ENCODE measurements at regions not wholly inside any gene's neighbourhood (a gene's known extent, or its start where the extent isn't known, plus 50 kb on each side); places are given as distances from the start of the nearest gene placed in this dataset.

GRCh38 chr22:23403152-23403719 is 176.9 kb downstream of the IGLL1 start:
- Mint-ChIP-seq H3K27ac (no peak overlapping the region), H3K36me3 (no peaks in the 10 kb centered on the region), H3K4me3 (no peak overlapping the region), H3K4me1 (ENCODE audit: low read depth) (no peaks in the 10 kb centered on the region), H3K27me3 (no peaks in the 10 kb centered on the region), H3K9me3 (ENCODE audit: low read depth) (no peaks in the 10 kb centered on the region)

DNA sequence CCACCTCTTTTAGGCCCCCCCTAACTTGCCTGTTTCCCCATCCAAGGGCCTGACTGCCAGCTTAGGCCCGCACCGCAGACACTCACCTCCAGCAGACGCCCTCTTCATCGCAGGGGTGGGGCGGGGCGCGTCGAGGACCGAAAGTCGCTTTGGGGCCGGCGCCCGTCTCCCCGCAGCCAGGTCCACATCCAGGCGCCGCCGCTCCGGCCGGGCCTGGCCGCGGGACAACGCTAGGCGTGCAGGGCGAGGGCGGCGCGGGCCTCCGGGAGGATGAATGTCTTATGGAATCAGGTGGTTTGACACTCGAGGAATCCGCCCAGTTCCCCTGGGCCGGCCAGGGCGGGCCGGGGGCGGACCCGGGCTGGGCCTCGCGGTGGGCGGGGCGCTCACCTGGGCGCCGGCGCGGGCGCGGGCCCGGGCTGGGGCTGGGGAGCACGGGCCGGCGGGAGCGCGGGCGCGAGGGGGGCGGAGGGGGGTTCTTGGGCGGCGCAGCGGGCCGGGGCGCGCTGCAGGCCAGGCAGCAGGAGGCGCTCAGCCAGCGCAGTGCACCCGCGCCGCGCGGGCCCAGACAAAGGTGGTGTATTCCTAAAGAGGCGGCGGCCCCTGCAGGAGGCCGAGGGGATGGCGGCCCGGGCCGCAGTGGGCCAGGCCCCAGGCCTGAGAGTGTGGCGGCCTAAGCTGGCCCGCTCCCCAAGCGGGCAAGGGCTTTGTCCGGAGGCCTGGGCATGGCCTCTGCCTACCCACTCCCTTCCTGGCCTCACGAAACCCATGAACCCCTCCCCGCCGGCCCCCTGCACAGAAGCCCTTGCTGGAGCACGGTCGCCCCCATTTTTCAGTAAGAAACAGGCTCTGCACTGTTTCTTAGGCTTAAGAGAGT is 177.6 kb downstream of the IGLL1 start:
- H3K4me3 Mint-ChIP-seq: peak overlapping the region; percentile 57

DNA sequence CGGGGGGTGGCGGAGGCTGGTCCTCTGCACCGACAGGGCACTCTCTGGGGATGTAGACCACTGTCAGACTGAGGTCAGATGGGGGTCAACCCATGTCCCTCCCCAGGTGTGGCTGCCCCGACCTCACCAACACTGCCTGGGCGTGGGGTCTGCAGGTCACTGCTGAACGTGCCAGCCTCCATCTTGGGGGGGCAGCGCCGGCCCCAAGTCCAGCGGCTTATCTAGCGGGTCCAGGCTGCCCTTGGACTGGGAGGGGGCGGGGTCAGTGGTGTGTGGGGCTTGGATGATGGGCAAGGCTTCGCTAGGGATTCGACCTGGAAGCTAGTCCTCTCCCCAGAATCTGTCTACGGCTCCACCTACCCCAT is 178.2 kb downstream of the IGLL1 start:
- Mint-ChIP-seq H3K36me3 (no peaks in the 10 kb centered on the region), H3K4me3 (peak overlapping the region; percentile 57), H3K9me3 (ENCODE audit: low read depth) (no peaks in the 10 kb centered on the region), H3K27me3 (no peaks in the 10 kb centered on the region), H3K4me1 (ENCODE audit: low read depth) (no peaks in the 10 kb centered on the region), H3K27ac (no peak overlapping the region)

More for the DNA sequence above, 177.6 kb downstream of the IGLL1 start:
- Mint-ChIP-seq H3K27me3 (no peaks in the 10 kb centered on the region), H3K4me1 (ENCODE audit: low read depth) (no peaks in the 10 kb centered on the region), H3K9me3 (ENCODE audit: low read depth) (no peaks in the 10 kb centered on the region), H3K27ac (no peak overlapping the region), H3K36me3 (no peaks in the 10 kb centered on the region)

GRCh38 chr22:23401111-23401909 is 178.8 kb downstream of the IGLL1 start:
- Mint-ChIP-seq H3K36me3 (no peaks in the 10 kb centered on the region), H3K27me3 (no peaks in the 10 kb centered on the region), H3K4me3 (no peak overlapping the region), H3K4me1 (ENCODE audit: low read depth) (no peaks in the 10 kb centered on the region), H3K27ac (no peak overlapping the region), H3K9me3 (ENCODE audit: low read depth) (no peaks in the 10 kb centered on the region)

- Mint-ChIP-seq H3K4me3 (no peak overlapping the region), H3K4me1 (ENCODE audit: low read depth) (no peaks in the 10 kb centered on the region), H3K36me3 (no peaks in the 10 kb centered on the region), H3K9me3 (ENCODE audit: low read depth) (no peaks in the 10 kb centered on the region), H3K27ac (no peak overlapping the region), H3K27me3 (no peaks in the 10 kb centered on the region)
Observed at GRCh38 chr22:23400286-23400981, 179.7 kb downstream of the IGLL1 start.

GRCh38 chr22:23399367-23400285 is 180.5 kb downstream of the IGLL1 start:
- Mint-ChIP-seq H3K27me3 (no peaks in the 10 kb centered on the region), H3K4me3 (no peak overlapping the region)

DNA sequence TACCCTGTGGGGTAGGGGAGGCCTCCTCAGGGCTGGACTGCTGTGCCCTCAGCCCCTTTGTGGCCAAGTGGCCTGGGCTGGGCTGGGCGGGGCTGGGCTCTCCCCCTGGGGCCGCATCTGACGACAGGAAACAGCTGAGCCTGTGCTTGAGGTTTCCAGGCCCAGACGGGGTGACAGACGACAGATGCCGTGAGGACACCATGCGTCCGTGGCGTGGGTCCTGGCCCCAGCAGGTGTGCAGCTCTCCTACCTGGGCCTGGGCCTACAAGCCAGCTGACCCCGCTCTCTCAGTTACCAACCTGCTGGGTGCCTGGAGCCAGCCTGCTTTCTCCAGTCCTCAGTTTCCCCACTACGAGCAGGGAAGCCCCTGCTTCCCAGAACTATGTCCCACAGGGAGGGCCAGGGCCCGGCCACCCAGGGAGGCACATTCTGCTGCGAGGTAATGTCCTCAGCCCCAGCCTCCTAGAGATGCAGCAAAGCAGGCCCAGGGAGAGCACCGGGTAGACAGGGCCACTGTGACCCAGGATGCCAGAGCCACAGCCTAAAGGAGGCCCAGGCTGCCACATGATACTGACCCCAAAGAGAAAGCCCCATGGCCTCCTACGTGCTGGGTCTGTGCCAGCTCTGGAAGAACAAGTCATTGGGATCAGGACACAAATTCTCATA is 181.3 kb downstream of the IGLL1 start:
- Mint-ChIP-seq H3K36me3 (no peaks in the 10 kb centered on the region), H3K9me3 (ENCODE audit: low read depth) (no peaks in the 10 kb centered on the region), H3K4me3 (no peak overlapping the region), H3K27ac (no peak overlapping the region), H3K4me1 (ENCODE audit: low read depth) (no peaks in the 10 kb centered on the region), H3K27me3 (no peaks in the 10 kb centered on the region)

More at GRCh38 chr22:23399367-23400285, 180.5 kb downstream of the IGLL1 start:
- no peaks in the 10 kb centered on the region for H3K4me1 Mint-ChIP-seq (ENCODE audit: low read depth)
- H3K36me3 Mint-ChIP-seq: no peaks in the 10 kb centered on the region
- no peaks in the 10 kb centered on the region for H3K9me3 Mint-ChIP-seq (ENCODE audit: low read depth)
- H3K27ac Mint-ChIP-seq: no peak overlapping the region

- no peaks in the 10 kb centered on the region for H3K36me3 Mint-ChIP-seq
Observed at GRCh38 chr22:23397613-23398567, 182.2 kb downstream of the IGLL1 start.

DNA sequence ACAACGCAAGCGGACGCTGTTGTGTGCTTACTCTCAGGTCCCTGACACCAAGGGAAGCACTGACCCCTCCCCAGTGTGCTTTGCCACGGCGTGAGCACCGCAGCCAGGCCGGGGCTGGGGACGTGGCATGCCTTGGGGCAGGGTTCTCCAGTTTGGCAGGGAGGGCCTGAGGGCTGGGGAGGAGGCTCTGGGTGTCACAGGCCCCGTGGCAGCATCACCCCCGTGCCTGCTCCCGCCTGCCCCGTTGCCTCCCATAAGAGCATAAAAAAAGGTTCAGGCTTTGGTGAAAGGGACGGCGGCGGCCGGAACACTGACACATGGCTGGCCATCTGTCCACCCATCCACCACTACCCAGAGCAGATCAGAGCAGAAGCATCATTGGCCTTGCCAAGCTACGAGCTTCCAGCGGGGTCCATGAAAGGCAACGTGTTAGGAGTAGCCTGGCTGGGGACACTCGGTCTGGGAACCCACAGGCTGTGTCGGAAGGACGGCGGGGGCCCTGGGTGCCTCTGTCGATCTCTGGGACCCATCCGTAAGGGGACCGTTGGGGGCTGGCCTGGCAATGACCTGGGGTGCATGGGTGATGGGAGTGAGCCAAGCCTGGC is 183.0 kb downstream of the IGLL1 start:
- no peaks in the 10 kb centered on the region for H3K36me3 Mint-ChIP-seq
- H3K27ac Mint-ChIP-seq: no peak overlapping the region
- H3K27me3 Mint-ChIP-seq: no peaks in the 10 kb centered on the region
- no peaks in the 10 kb centered on the region for H3K9me3 Mint-ChIP-seq (ENCODE audit: low read depth)
- H3K4me3 Mint-ChIP-seq: no peak overlapping the region
- no peaks in the 10 kb centered on the region for H3K4me1 Mint-ChIP-seq (ENCODE audit: low read depth)

More at GRCh38 chr22:23397613-23398567, 182.2 kb downstream of the IGLL1 start:
- no peaks in the 10 kb centered on the region for H3K4me1 Mint-ChIP-seq (ENCODE audit: low read depth)
- no peaks in the 10 kb centered on the region for H3K27me3 Mint-ChIP-seq
- no peaks in the 10 kb centered on the region for H3K9me3 Mint-ChIP-seq (ENCODE audit: low read depth)
- H3K4me3 Mint-ChIP-seq: no peak overlapping the region
- no peak overlapping the region for H3K27ac Mint-ChIP-seq

- Mint-ChIP-seq H3K9me3 (ENCODE audit: low read depth) (no peaks in the 10 kb centered on the region), H3K4me3 (no peak overlapping the region), H3K27ac (no peak overlapping the region), H3K27me3 (no peaks in the 10 kb centered on the region), H3K36me3 (no peaks in the 10 kb centered on the region), H3K4me1 (ENCODE audit: low read depth) (no peaks in the 10 kb centered on the region)
Observed at GRCh38 chr22:23396362-23397007, 183.6 kb downstream of the IGLL1 start.

- no peak overlapping the region for H3K27ac Mint-ChIP-seq
- no peaks in the 10 kb centered on the region for H3K9me3 Mint-ChIP-seq (ENCODE audit: low read depth)
- no peaks in the 10 kb centered on the region for H3K4me1 Mint-ChIP-seq (ENCODE audit: low read depth)
- no peak overlapping the region for H3K4me3 Mint-ChIP-seq
- H3K36me3 Mint-ChIP-seq: no peaks in the 10 kb centered on the region
- no peaks in the 10 kb centered on the region for H3K27me3 Mint-ChIP-seq
Observed at GRCh38 chr22:23395530-23396361, 184.3 kb downstream of the IGLL1 start.
